ENCODE measurements at regions not wholly inside any gene's neighbourhood (a gene's known extent, or its start where the extent isn't known, plus 50 kb on each side); places are given as distances from the start of the nearest gene placed in this dataset.

DNA sequence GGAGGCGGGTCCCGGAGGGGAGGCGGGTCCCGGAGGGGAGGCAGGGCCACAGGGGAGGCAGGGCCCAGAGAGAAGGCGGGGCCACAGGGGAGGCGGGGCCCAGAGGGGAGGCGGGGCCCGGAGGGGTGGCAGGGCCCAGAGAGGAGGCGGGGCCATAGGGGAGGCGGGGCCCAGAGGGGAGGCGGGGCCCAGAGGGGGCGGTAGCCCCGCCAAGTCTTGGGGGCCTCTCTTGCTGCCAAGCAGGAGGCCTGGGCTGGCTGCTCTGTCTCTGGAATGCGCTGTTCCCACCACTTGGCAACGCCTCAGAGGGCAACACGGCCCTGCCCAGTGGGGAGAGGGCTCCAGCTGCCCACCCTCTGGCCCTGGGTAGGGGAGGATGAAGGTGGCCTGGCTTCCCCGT lies 80.5 kb downstream of the YTHDF1 start:
- TF ChIP-seq, protein P1, sequence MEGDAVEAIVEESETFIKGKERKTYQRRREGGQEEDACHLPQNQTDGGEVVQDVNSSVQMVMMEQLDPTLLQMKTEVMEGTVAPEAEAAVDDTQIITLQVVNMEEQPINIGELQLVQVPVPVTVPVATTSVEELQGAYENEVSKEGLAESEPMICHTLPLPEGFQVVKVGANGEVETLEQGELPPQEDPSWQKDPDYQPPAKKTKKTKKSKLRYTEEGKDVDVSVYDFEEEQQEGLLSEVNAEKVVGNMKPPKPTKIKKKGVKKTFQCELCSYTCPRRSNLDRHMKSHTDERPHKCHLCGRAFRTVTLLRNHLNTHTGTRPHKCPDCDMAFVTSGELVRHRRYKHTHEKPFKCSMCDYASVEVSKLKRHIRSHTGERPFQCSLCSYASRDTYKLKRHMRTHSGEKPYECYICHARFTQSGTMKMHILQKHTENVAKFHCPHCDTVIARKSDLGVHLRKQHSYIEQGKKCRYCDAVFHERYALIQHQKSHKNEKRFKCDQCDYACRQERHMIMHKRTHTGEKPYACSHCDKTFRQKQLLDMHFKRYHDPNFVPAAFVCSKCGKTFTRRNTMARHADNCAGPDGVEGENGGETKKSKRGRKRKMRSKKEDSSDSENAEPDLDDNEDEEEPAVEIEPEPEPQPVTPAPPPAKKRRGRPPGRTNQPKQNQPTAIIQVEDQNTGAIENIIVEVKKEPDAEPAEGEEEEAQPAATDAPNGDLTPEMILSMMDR (IDR thresholded peaks at IDR 0.05; ENCODE audit: extremely low read depth in 1 of 2, insufficient read depth in 1 of 2, low read depth in 1 of 2, low read length in 2 of 2), result no peak
- TF ChIP-seq EZH2 (IDR thresholded peaks at IDR 0.05; ENCODE audit: borderline replicate concordance, low read depth, low read length, severe bottlenecking) (no peak), POLR2AphosphoS5 (IDR thresholded peaks at IDR 0.05; ENCODE audit: insufficient read depth, low read depth, low read length) (no peak), POLR2A (IDR thresholded peaks at IDR 0.05; ENCODE audit: low read depth, low read length) (no peak), MYC (IDR thresholded peaks at IDR 0.05; ENCODE audit: low read depth, low read length) (no peak), FOS (IDR thresholded peaks at IDR 0.05; ENCODE audit: borderline replicate concordance, insufficient read depth, low read length) (no peak), GATA2 (IDR thresholded peaks at IDR 0.05; ENCODE audit: insufficient read depth, insufficient read length, low read depth, low read length) (no peak), JUN (IDR thresholded peaks at IDR 0.05; ENCODE audit: borderline replicate concordance, insufficient read depth, insufficient read length, low read depth) (no peak)
